Activated T-cell treated with anti-CD3 and anti-CD28 coated beads, Interleukin-2, amount 50 U/mL, for 72 hours (primary cell): ENCODE measurements at regions not wholly inside any gene's neighbourhood (a gene's known extent, or its start where the extent isn't known, plus 50 kb on each side); places are given as distances from the start of the nearest gene placed in this dataset.
"Not testable (repeated sequence)": the region's sequence is repeated elsewhere in the genome, so short reads cannot be mapped to it uniquely, and the experiment has no call there.

Experiments used
- ATAC-seq, 2 donors: fragments of 150-1000 bp; cut with Tn5 transposase; replicated peaks in 1 of 2; 2 replicates each; pipeline ENCODE4 v1.10.0; 2021; ENCODE audit warnings: moderate library complexity in 2 of 2, mild to moderate bottlenecking in 1 of 2
- DNase-seq, 2 donors: peaks; one replicate each; pipeline ENCODE4 v3.0.0; 2021 to 2022; ENCODE audit warnings: mixed read lengths in 1 of 2
- H3K27ac Mint-ChIP-seq: one replicate; pipeline ENCODE4 v1.8.0; 2022; ENCODE audit warnings: mild to moderate bottlenecking, moderate library complexity, mixed read lengths
- H3K27me3 Mint-ChIP-seq: one replicate; pipeline ENCODE4 v1.8.0; 2022; ENCODE audit warnings: low read depth, mixed read lengths
- H3K36me3 Mint-ChIP-seq, 2 donors: one replicate each; pipeline ENCODE4 v1.8.0; 2022; ENCODE audit warnings: mixed read lengths in 2 of 2, mild to moderate bottlenecking in 1 of 2; ENCODE audit not compliant: insufficient read depth in 2 of 2
- H3K4me1 Mint-ChIP-seq: one replicate; pipeline ENCODE4 v1.8.0; 2022; ENCODE audit warnings: low read depth, mixed read lengths
- H3K4me3 Mint-ChIP-seq, 2 donors: one replicate each; pipeline ENCODE4 v1.8.0; 2022; ENCODE audit warnings: mild to moderate bottlenecking in 2 of 2, mixed read lengths in 2 of 2, moderate library complexity in 2 of 2
- H3K9me3 Mint-ChIP-seq, 2 donors: one replicate each; pipeline ENCODE4 v1.8.0; 2022; ENCODE audit warnings: mixed read lengths in 2 of 2

- H3K9me3 Mint-ChIP-seq: no peaks in the 10 kb centered on the region
- DNase-seq (no peak), ATAC-seq (no peak)
- peaks cover 23% of the 10 kb centered on the region for H3K27me3 Mint-ChIP-seq
- H3K27ac Mint-ChIP-seq: no peak overlapping the region
- no peak overlapping the region for H3K4me3 Mint-ChIP-seq
- H3K4me1 Mint-ChIP-seq: peaks cover 6% of the 10 kb centered on the region
- H3K36me3 Mint-ChIP-seq: no peaks in the 10 kb centered on the region
Observed at GRCh38 chr4:120005527-120005926, 61.1 kb downstream of the MAD2L1 start.

GRCh38 chr4:120005076-120005475 lies 61.6 kb downstream of the MAD2L1 start:
- Mint-ChIP-seq H3K4me3 (no peak overlapping the region), H3K9me3 (no peaks in the 10 kb centered on the region), H3K27me3 (peaks cover 23% of the 10 kb centered on the region), H3K27ac (no peak overlapping the region), H3K4me1 (peaks cover 6% of the 10 kb centered on the region), H3K36me3 (no peaks in the 10 kb centered on the region)
- ATAC-seq: no peak
- no peak for DNase-seq

GRCh38 chr4:120004054-120004453 lies 62.6 kb downstream of the MAD2L1 start:
- Mint-ChIP-seq H3K27ac (no peak overlapping the region), H3K27me3 (peaks cover 23% of the 10 kb centered on the region), H3K36me3 (no peaks in the 10 kb centered on the region), H3K4me1 (peaks cover 6% of the 10 kb centered on the region), H3K4me3 (no peak overlapping the region), H3K9me3 (no peaks in the 10 kb centered on the region)
- ATAC-seq: no peak
- no peak for DNase-seq

GRCh38 chr4:120003193-120003592 lies 63.5 kb downstream of the MAD2L1 start:
- DNase-seq: no peak
- Mint-ChIP-seq H3K4me1 (peaks cover 6% of the 10 kb centered on the region), H3K27me3 (peaks cover 23% of the 10 kb centered on the region), H3K4me3 (no peak overlapping the region), H3K27ac (no peak overlapping the region), H3K36me3 (no peaks in the 10 kb centered on the region), H3K9me3 (no peaks in the 10 kb centered on the region)
- ATAC-seq: no peak

- Mint-ChIP-seq H3K27me3 (peaks cover 23% of the 10 kb centered on the region), H3K9me3 (no peaks in the 10 kb centered on the region), H3K27ac (no peak overlapping the region), H3K4me1 (no peaks in the 10 kb centered on the region), H3K4me3 (no peak overlapping the region), H3K36me3 (no peaks in the 10 kb centered on the region)
- DNase-seq: no peak
- no peak for ATAC-seq
Observed at GRCh38 chr4:120001850-120002249, 64.8 kb downstream of the MAD2L1 start.

- no peak overlapping the region for H3K27ac Mint-ChIP-seq
- H3K27me3 Mint-ChIP-seq: peaks cover 23% of the 10 kb centered on the region
- H3K4me3 Mint-ChIP-seq: no peak overlapping the region
- ATAC-seq: no peak
- no peaks in the 10 kb centered on the region for H3K4me1 Mint-ChIP-seq
- H3K9me3 Mint-ChIP-seq: no peaks in the 10 kb centered on the region
- H3K36me3 Mint-ChIP-seq: no peaks in the 10 kb centered on the region
- DNase-seq: no peak
Observed at GRCh38 chr4:120000591-120001296, 65.9 kb downstream of the MAD2L1 start.

- not testable (repeated sequence) for H3K9me3 Mint-ChIP-seq, H3K4me3 Mint-ChIP-seq, H3K4me1 Mint-ChIP-seq, H3K27ac Mint-ChIP-seq, ATAC-seq, H3K36me3 Mint-ChIP-seq, DNase-seq, H3K27me3 Mint-ChIP-seq
Observed at GRCh38 chr4:119996024-119996423, 70.6 kb downstream of the MAD2L1 start.

GRCh38 chr4:119984996-119985395 lies 81.7 kb downstream of the MAD2L1 start:
- DNase-seq (no peak), ATAC-seq (no peak)
- H3K4me3 Mint-ChIP-seq: no peak overlapping the region
- H3K27ac Mint-ChIP-seq: no peak overlapping the region
- H3K9me3 Mint-ChIP-seq: no peaks in the 10 kb centered on the region
- no peaks in the 10 kb centered on the region for H3K4me1 Mint-ChIP-seq
- no peaks in the 10 kb centered on the region for H3K36me3 Mint-ChIP-seq
- H3K27me3 Mint-ChIP-seq: no peaks in the 10 kb centered on the region

GRCh38 chr4:119982756-119983155 lies 83.9 kb downstream of the MAD2L1 start:
- no peaks in the 10 kb centered on the region for H3K27me3 Mint-ChIP-seq
- H3K4me3 Mint-ChIP-seq: no peak overlapping the region
- ATAC-seq: no peak
- DNase-seq: no peak
- no peaks in the 10 kb centered on the region for H3K36me3 Mint-ChIP-seq
- no peaks in the 10 kb centered on the region for H3K4me1 Mint-ChIP-seq
- H3K9me3 Mint-ChIP-seq: no peaks in the 10 kb centered on the region
- H3K27ac Mint-ChIP-seq: no peak overlapping the region

- no peaks in the 10 kb centered on the region for H3K9me3 Mint-ChIP-seq
- ATAC-seq (no peak), DNase-seq (no peak)
- no peaks in the 10 kb centered on the region for H3K36me3 Mint-ChIP-seq
- H3K27me3 Mint-ChIP-seq: no peaks in the 10 kb centered on the region
- H3K4me1 Mint-ChIP-seq: no peaks in the 10 kb centered on the region
- no peak overlapping the region for H3K27ac Mint-ChIP-seq
- H3K4me3 Mint-ChIP-seq: no peak overlapping the region
Observed at GRCh38 chr4:119980456-119980855, 86.2 kb downstream of the MAD2L1 start.

GRCh38 chr4:119977076-119977940 lies 89.3 kb downstream of the MAD2L1 start:
- Mint-ChIP-seq H3K36me3 (no peaks in the 10 kb centered on the region), H3K9me3 (no peaks in the 10 kb centered on the region), H3K4me1 (no peaks in the 10 kb centered on the region), H3K27me3 (no peaks in the 10 kb centered on the region), H3K4me3 (no peak overlapping the region), H3K27ac (no peak overlapping the region)
- DNase-seq (no peak), ATAC-seq (no peak)

- no peaks in the 10 kb centered on the region for H3K4me1 Mint-ChIP-seq
- no peak for ATAC-seq
- H3K36me3 Mint-ChIP-seq: no peaks in the 10 kb centered on the region
- no peaks in the 10 kb centered on the region for H3K9me3 Mint-ChIP-seq
- no peak overlapping the region for H3K4me3 Mint-ChIP-seq
- H3K27me3 Mint-ChIP-seq: no peaks in the 10 kb centered on the region
- H3K27ac Mint-ChIP-seq: no peak overlapping the region
- DNase-seq: no peak
Observed at GRCh38 chr4:119971431-119972084, 95.1 kb downstream of the MAD2L1 start.

- no peaks in the 10 kb centered on the region for H3K4me1 Mint-ChIP-seq
- H3K36me3 Mint-ChIP-seq: no peaks in the 10 kb centered on the region
- H3K27me3 Mint-ChIP-seq: peaks cover 5% of the 10 kb centered on the region
- H3K4me3 Mint-ChIP-seq: no peak overlapping the region
- no peak for DNase-seq
- no peak for ATAC-seq
- no peaks in the 10 kb centered on the region for H3K9me3 Mint-ChIP-seq
- H3K27ac Mint-ChIP-seq: no peak overlapping the region
Observed at GRCh38 chr4:119962631-119963030, 104.0 kb downstream of the MAD2L1 start.
